ENCODE measurements at regions not wholly inside any gene's neighbourhood (a gene's known extent, or its start where the extent isn't known, plus 50 kb on each side); places are given as distances from the start of the nearest gene placed in this dataset.

DNA sequence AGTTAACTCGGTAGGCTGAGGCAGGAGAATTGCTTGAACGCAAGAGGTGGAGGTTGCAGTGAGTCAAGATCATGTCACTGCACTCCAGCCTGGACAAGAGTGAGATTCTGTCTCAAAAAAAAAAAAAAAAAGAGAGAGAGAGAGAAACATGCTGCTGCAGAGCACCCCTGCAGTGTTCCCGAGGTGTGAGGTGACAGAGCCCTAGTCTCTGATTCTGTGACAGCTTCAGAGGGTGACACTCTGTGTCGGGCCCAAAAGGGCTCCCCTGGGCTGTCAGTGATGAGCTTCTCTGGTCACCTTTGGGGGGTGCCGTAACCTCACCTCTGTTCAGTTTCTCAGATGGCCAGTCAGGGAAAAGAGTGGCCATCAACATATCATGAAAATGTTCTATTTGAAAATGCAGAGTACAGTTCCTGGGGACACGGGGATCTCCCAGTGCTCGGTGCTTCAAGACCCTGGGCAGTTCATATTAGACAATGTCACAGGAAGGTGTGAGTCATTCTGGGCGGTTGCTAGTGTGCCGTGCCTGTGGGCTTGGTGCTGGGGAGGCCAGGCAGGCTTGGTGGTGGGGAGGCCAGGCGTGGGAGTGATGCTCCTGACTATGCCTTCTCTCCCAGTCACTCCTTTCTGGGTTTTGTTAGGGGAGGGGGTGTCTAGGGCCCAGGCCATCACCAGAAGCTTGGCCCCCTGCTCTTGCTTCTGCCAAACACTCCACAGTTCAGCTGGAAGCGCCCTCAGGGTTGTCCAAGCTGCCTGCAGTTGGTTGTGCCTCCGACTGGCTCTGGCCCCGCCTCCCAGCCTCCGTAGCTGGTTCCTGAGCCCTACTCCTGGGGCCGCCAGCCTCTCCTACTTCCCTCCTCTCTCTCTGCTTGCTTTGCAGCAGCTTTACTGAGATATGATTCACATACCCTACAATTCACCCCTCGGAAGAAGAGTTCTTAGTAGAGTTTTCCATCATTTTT lies 52.5 kb upstream of the CLDN5 start (continued):
- TF ChIP-seq, protein P1, sequence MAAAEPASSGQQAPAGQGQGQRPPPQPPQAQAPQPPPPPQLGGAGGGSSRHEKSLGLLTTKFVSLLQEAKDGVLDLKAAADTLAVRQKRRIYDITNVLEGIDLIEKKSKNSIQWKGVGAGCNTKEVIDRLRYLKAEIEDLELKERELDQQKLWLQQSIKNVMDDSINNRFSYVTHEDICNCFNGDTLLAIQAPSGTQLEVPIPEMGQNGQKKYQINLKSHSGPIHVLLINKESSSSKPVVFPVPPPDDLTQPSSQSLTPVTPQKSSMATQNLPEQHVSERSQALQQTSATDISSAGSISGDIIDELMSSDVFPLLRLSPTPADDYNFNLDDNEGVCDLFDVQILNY (CRISPR knock-in tag; IDR thresholded peaks at IDR 0.05): peak; percentile 8; the same call in 1 of the 2 replicates
- TF ChIP-seq GTF2A2 (tag; IDR thresholded peaks at IDR 0.05): no peak
- TF ChIP-seq, protein P2, sequence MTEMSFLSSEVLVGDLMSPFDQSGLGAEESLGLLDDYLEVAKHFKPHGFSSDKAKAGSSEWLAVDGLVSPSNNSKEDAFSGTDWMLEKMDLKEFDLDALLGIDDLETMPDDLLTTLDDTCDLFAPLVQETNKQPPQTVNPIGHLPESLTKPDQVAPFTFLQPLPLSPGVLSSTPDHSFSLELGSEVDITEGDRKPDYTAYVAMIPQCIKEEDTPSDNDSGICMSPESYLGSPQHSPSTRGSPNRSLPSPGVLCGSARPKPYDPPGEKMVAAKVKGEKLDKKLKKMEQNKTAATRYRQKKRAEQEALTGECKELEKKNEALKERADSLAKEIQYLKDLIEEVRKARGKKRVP (CRISPR knock-in tag; IDR thresholded peaks at IDR 0.05): no peak; the same call in 1 of the 2 replicates
- TF ChIP-seq ARHGAP35 (IDR thresholded peaks at IDR 0.05; ENCODE audit: partially characterized antibody): no peak
- TF ChIP-seq, protein P3, sequence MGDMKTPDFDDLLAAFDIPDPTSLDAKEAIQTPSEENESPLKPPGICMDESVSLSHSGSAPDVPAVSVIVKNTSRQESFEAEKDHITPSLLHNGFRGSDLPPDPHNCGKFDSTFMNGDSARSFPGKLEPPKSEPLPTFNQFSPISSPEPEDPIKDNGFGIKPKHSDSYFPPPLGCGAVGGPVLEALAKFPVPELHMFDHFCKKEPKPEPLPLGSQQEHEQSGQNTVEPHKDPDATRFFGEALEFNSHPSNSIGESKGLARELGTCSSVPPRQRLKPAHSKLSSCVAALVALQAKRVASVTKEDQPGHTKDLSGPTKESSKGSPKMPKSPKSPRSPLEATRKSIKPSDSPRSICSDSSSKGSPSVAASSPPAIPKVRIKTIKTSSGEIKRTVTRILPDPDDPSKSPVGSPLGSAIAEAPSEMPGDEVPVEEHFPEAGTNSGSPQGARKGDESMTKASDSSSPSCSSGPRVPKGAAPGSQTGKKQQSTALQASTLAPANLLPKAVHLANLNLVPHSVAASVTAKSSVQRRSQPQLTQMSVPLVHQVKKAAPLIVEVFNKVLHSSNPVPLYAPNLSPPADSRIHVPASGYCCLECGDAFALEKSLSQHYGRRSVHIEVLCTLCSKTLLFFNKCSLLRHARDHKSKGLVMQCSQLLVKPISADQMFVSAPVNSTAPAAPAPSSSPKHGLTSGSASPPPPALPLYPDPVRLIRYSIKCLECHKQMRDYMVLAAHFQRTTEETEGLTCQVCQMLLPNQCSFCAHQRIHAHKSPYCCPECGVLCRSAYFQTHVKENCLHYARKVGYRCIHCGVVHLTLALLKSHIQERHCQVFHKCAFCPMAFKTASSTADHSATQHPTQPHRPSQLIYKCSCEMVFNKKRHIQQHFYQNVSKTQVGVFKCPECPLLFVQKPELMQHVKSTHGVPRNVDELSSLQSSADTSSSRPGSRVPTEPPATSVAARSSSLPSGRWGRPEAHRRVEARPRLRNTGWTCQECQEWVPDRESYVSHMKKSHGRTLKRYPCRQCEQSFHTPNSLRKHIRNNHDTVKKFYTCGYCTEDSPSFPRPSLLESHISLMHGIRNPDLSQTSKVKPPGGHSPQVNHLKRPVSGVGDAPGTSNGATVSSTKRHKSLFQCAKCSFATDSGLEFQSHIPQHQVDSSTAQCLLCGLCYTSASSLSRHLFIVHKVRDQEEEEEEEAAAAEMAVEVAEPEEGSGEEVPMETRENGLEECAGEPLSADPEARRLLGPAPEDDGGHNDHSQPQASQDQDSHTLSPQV (IDR thresholded peaks at IDR 0.05): no peak
- no peak for TF ChIP-seq SLC30A9 (CRISPR knock-in tag; IDR thresholded peaks at IDR 0.05)
- no peak for TF ChIP-seq RBFOX2 (IDR thresholded peaks at IDR 0.05; ENCODE audit: low read depth, low read length)
- no peak for TF ChIP-seq MYNN (IDR thresholded peaks at IDR 0.05)
- TF ChIP-seq MYNN (CRISPR knock-in tag; IDR thresholded peaks at IDR 0.05): no peak
- TF ChIP-seq, protein P4, sequence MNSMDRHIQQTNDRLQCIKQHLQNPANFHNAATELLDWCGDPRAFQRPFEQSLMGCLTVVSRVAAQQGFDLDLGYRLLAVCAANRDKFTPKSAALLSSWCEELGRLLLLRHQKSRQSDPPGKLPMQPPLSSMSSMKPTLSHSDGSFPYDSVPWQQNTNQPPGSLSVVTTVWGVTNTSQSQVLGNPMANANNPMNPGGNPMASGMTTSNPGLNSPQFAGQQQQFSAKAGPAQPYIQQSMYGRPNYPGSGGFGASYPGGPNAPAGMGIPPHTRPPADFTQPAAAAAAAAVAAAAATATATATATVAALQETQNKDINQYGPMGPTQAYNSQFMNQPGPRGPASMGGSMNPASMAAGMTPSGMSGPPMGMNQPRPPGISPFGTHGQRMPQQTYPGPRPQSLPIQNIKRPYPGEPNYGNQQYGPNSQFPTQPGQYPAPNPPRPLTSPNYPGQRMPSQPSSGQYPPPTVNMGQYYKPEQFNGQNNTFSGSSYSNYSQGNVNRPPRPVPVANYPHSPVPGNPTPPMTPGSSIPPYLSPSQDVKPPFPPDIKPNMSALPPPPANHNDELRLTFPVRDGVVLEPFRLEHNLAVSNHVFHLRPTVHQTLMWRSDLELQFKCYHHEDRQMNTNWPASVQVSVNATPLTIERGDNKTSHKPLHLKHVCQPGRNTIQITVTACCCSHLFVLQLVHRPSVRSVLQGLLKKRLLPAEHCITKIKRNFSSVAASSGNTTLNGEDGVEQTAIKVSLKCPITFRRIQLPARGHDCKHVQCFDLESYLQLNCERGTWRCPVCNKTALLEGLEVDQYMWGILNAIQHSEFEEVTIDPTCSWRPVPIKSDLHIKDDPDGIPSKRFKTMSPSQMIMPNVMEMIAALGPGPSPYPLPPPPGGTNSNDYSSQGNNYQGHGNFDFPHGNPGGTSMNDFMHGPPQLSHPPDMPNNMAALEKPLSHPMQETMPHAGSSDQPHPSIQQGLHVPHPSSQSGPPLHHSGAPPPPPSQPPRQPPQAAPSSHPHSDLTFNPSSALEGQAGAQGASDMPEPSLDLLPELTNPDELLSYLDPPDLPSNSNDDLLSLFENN (IDR thresholded peaks at IDR 0.05; ENCODE audit: low read depth in 2 of 2, low read length in 2 of 2): no peak
- TF ChIP-seq EP300 (IDR thresholded peaks at IDR 0.05; ENCODE audit: low read length): no peak
- TF ChIP-seq, protein P5, sequence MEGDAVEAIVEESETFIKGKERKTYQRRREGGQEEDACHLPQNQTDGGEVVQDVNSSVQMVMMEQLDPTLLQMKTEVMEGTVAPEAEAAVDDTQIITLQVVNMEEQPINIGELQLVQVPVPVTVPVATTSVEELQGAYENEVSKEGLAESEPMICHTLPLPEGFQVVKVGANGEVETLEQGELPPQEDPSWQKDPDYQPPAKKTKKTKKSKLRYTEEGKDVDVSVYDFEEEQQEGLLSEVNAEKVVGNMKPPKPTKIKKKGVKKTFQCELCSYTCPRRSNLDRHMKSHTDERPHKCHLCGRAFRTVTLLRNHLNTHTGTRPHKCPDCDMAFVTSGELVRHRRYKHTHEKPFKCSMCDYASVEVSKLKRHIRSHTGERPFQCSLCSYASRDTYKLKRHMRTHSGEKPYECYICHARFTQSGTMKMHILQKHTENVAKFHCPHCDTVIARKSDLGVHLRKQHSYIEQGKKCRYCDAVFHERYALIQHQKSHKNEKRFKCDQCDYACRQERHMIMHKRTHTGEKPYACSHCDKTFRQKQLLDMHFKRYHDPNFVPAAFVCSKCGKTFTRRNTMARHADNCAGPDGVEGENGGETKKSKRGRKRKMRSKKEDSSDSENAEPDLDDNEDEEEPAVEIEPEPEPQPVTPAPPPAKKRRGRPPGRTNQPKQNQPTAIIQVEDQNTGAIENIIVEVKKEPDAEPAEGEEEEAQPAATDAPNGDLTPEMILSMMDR (IDR thresholded peaks at IDR 0.05 in 2 of 3, conservative IDR thresholded peaks at IDR 0.05 in 1 of 3; ENCODE audit: insufficient read depth in 2 of 3, low read depth in 1 of 3, low read length in 3 of 3): peak in 2 of 3 experiments; percentile 14 to 32; a peak in 3 of 6 replicates
